ENCODE measurements at regions not wholly inside any gene's neighbourhood (a gene's known extent, or its start where the extent isn't known, plus 50 kb on each side); places are given as distances from the start of the nearest gene placed in this dataset.

GRCh38 chr4:77493829-77494551, 111.6 kb upstream of the CXCL13 start:
- Histone ChIP-seq H3K9me3 (ENCODE audit: insufficient read depth, low read length) (0 out of 2 replicates have a peak, but pooled peaks cover 5% of the 10 kb centered on the region), H3K36me3 (ENCODE audit: insufficient read depth, insufficient read length, low read length) (no peaks in the 10 kb centered on the region), H3K4me1 (ENCODE audit: insufficient read depth, insufficient read length) (no peaks in the 10 kb centered on the region), H3K27me3 (ENCODE audit: insufficient read depth, insufficient read length) (no peaks in the 10 kb centered on the region), H3K9ac (ENCODE audit: insufficient read length, low read depth) (no peak overlapping the region), H3K4me3 (ENCODE audit: insufficient read length, low read depth) (no peak overlapping the region)
- no peak for TF ChIP-seq YY1 (IDR thresholded peaks at IDR 0.05; ENCODE audit: insufficient read depth, insufficient read length)
- no peak for TF ChIP-seq ZNF274 (IDR thresholded peaks at IDR 0.05; ENCODE audit: low read depth, low read length)
- TF ChIP-seq SUZ12 (IDR thresholded peaks at IDR 0.05; ENCODE audit: extremely low read depth, insufficient read depth, insufficient read length) = no peak
- DNase-seq (ENCODE audit: low read depth, low spot score) = no peak

- Histone ChIP-seq H3K9me3 (ENCODE audit: insufficient read depth, low read length) (0 out of 2 replicates have a peak, but pooled peaks cover 5% of the 10 kb centered on the region), H3K4me3 (ENCODE audit: insufficient read length, low read depth) (no peak overlapping the region), H3K9ac (ENCODE audit: insufficient read length, low read depth) (no peak overlapping the region), H3K36me3 (ENCODE audit: insufficient read depth, insufficient read length, low read length) (no peaks in the 10 kb centered on the region), H3K27me3 (ENCODE audit: insufficient read depth, insufficient read length) (no peaks in the 10 kb centered on the region), H3K4me1 (ENCODE audit: insufficient read depth, insufficient read length) (no peaks in the 10 kb centered on the region)
- TF ChIP-seq ZNF274 (IDR thresholded peaks at IDR 0.05; ENCODE audit: low read depth, low read length) (no peak), SUZ12 (IDR thresholded peaks at IDR 0.05; ENCODE audit: extremely low read depth, insufficient read depth, insufficient read length) (no peak), YY1 (IDR thresholded peaks at IDR 0.05; ENCODE audit: insufficient read depth, insufficient read length) (no peak)
- no peak for DNase-seq (ENCODE audit: low read depth, low spot score)
These were observed 109.2 kb upstream of the CXCL13 start for GRCh38 chr4:77496457-77496856.

GRCh38 chr4:77500801-77501200, 104.8 kb upstream of the CXCL13 start:
- DNase-seq (ENCODE audit: low read depth, low spot score) = no peak

GRCh38 chr4:77501240-77501639, 104.4 kb upstream of the CXCL13 start:
- DNase-seq (ENCODE audit: low read depth, low spot score) = no peak
- Histone ChIP-seq H3K4me3 (ENCODE audit: insufficient read length, low read depth) (no peak overlapping the region), H3K4me1 (ENCODE audit: insufficient read depth, insufficient read length) (no peaks in the 10 kb centered on the region), H3K9me3 (ENCODE audit: insufficient read depth, low read length) (no peaks in the 10 kb centered on the region), H3K27me3 (ENCODE audit: insufficient read depth, insufficient read length) (no peaks in the 10 kb centered on the region), H3K9ac (ENCODE audit: insufficient read length, low read depth) (no peak overlapping the region), H3K36me3 (ENCODE audit: insufficient read depth, insufficient read length, low read length) (no peaks in the 10 kb centered on the region)
- TF ChIP-seq YY1 (IDR thresholded peaks at IDR 0.05; ENCODE audit: insufficient read depth, insufficient read length) (no peak), ZNF274 (IDR thresholded peaks at IDR 0.05; ENCODE audit: low read depth, low read length) (no peak), SUZ12 (IDR thresholded peaks at IDR 0.05; ENCODE audit: extremely low read depth, insufficient read depth, insufficient read length) (no peak)

More at GRCh38 chr4:77500801-77501200, 104.8 kb upstream of the CXCL13 start:
- Histone ChIP-seq H3K36me3 (ENCODE audit: insufficient read depth, insufficient read length, low read length) (no peaks in the 10 kb centered on the region), H3K27me3 (ENCODE audit: insufficient read depth, insufficient read length) (no peaks in the 10 kb centered on the region), H3K4me1 (ENCODE audit: insufficient read depth, insufficient read length) (no peaks in the 10 kb centered on the region), H3K9ac (ENCODE audit: insufficient read length, low read depth) (no peak overlapping the region), H3K9me3 (ENCODE audit: insufficient read depth, low read length) (0 out of 2 replicates have a peak, but pooled peaks cover 3% of the 10 kb centered on the region), H3K4me3 (ENCODE audit: insufficient read length, low read depth) (no peak overlapping the region)
- TF ChIP-seq ZNF274 (IDR thresholded peaks at IDR 0.05; ENCODE audit: low read depth, low read length) (no peak), YY1 (IDR thresholded peaks at IDR 0.05; ENCODE audit: insufficient read depth, insufficient read length) (no peak), SUZ12 (IDR thresholded peaks at IDR 0.05; ENCODE audit: extremely low read depth, insufficient read depth, insufficient read length) (no peak)

- Histone ChIP-seq H3K9me3 (ENCODE audit: insufficient read depth, low read length) (no peaks in the 10 kb centered on the region), H3K4me1 (ENCODE audit: insufficient read depth, insufficient read length) (no peaks in the 10 kb centered on the region), H3K9ac (ENCODE audit: insufficient read length, low read depth) (no peak overlapping the region), H3K36me3 (ENCODE audit: insufficient read depth, insufficient read length, low read length) (no peaks in the 10 kb centered on the region), H3K4me3 (ENCODE audit: insufficient read length, low read depth) (no peak overlapping the region), H3K27me3 (ENCODE audit: insufficient read depth, insufficient read length) (no peaks in the 10 kb centered on the region)
- DNase-seq (ENCODE audit: low read depth, low spot score) = no peak
- TF ChIP-seq ZNF274 (IDR thresholded peaks at IDR 0.05; ENCODE audit: low read depth, low read length) = no peak
- no peak for TF ChIP-seq SUZ12 (IDR thresholded peaks at IDR 0.05; ENCODE audit: extremely low read depth, insufficient read depth, insufficient read length)
- TF ChIP-seq YY1 (IDR thresholded peaks at IDR 0.05; ENCODE audit: insufficient read depth, insufficient read length) = no peak
These were observed 103.8 kb upstream of the CXCL13 start for GRCh38 chr4:77501851-77502250.

GRCh38 chr4:77504407-77504806, 101.2 kb upstream of the CXCL13 start:
- H3K4me1 ChIP-seq (ENCODE audit: insufficient read depth, insufficient read length) = no peaks in the 10 kb centered on the region
- no peak overlapping the region for H3K9ac ChIP-seq (ENCODE audit: insufficient read length, low read depth)
- no peak for DNase-seq (ENCODE audit: low read depth, low spot score)
- no peak overlapping the region for H3K4me3 ChIP-seq (ENCODE audit: insufficient read length, low read depth)
- no peak for TF ChIP-seq ZNF274 (IDR thresholded peaks at IDR 0.05; ENCODE audit: low read depth, low read length)
- no peak for TF ChIP-seq SUZ12 (IDR thresholded peaks at IDR 0.05; ENCODE audit: extremely low read depth, insufficient read depth, insufficient read length)
- no peak for TF ChIP-seq YY1 (IDR thresholded peaks at IDR 0.05; ENCODE audit: insufficient read depth, insufficient read length)
- no peaks in the 10 kb centered on the region for H3K27me3 ChIP-seq (ENCODE audit: insufficient read depth, insufficient read length)
- no peaks in the 10 kb centered on the region for H3K36me3 ChIP-seq (ENCODE audit: insufficient read depth, insufficient read length, low read length)
- no peaks in the 10 kb centered on the region for H3K9me3 ChIP-seq (ENCODE audit: insufficient read depth, low read length)

- Histone ChIP-seq H3K9me3 (ENCODE audit: insufficient read depth, low read length) (no peaks in the 10 kb centered on the region), H3K27me3 (ENCODE audit: insufficient read depth, insufficient read length) (no peaks in the 10 kb centered on the region), H3K4me3 (ENCODE audit: insufficient read length, low read depth) (no peak overlapping the region), H3K36me3 (ENCODE audit: insufficient read depth, insufficient read length, low read length) (no peaks in the 10 kb centered on the region), H3K4me1 (ENCODE audit: insufficient read depth, insufficient read length) (no peaks in the 10 kb centered on the region), H3K9ac (ENCODE audit: insufficient read length, low read depth) (no peak overlapping the region)
- TF ChIP-seq ZNF274 (IDR thresholded peaks at IDR 0.05; ENCODE audit: low read depth, low read length) (no peak), SUZ12 (IDR thresholded peaks at IDR 0.05; ENCODE audit: extremely low read depth, insufficient read depth, insufficient read length) (no peak), YY1 (IDR thresholded peaks at IDR 0.05; ENCODE audit: insufficient read depth, insufficient read length) (no peak)
- no peak for DNase-seq (ENCODE audit: low read depth, low spot score)
These were observed 100.2 kb upstream of the CXCL13 start for GRCh38 chr4:77505275-77505957.
